ENCODE measurements at regions not wholly inside any gene's neighbourhood (a gene's known extent, or its start where the extent isn't known, plus 50 kb on each side); places are given as distances from the start of the nearest gene placed in this dataset.

GRCh38 chr20:51939259-51939585 is 136.9 kb upstream of the SALL4 start:
- H3K4me3 ChIP-seq (replicated peaks in 1 of 2; ENCODE audit: low read depth in 2 of 2, low read length in 2 of 2) = no peak overlapping the region
- no peak for DNase-seq (ENCODE audit: low read depth in 2 of 2)
- TF ChIP-seq, protein P1, sequence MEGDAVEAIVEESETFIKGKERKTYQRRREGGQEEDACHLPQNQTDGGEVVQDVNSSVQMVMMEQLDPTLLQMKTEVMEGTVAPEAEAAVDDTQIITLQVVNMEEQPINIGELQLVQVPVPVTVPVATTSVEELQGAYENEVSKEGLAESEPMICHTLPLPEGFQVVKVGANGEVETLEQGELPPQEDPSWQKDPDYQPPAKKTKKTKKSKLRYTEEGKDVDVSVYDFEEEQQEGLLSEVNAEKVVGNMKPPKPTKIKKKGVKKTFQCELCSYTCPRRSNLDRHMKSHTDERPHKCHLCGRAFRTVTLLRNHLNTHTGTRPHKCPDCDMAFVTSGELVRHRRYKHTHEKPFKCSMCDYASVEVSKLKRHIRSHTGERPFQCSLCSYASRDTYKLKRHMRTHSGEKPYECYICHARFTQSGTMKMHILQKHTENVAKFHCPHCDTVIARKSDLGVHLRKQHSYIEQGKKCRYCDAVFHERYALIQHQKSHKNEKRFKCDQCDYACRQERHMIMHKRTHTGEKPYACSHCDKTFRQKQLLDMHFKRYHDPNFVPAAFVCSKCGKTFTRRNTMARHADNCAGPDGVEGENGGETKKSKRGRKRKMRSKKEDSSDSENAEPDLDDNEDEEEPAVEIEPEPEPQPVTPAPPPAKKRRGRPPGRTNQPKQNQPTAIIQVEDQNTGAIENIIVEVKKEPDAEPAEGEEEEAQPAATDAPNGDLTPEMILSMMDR (IDR thresholded peaks at IDR 0.05; ENCODE audit: low read depth, low read length) = no peak

- TF ChIP-seq, protein P1 (IDR thresholded peaks at IDR 0.05; ENCODE audit: low read depth, low read length) = no peak
- H3K4me3 ChIP-seq (replicated peaks in 1 of 2; ENCODE audit: low read depth in 2 of 2, low read length in 2 of 2) = no peak overlapping the region
- peak; percentile 13 to 30 for DNase-seq (ENCODE audit: low read depth in 2 of 2)
Measured at GRCh38 chr20:51938559-51939258, 136.4 kb upstream of the SALL4 start.

DNA sequence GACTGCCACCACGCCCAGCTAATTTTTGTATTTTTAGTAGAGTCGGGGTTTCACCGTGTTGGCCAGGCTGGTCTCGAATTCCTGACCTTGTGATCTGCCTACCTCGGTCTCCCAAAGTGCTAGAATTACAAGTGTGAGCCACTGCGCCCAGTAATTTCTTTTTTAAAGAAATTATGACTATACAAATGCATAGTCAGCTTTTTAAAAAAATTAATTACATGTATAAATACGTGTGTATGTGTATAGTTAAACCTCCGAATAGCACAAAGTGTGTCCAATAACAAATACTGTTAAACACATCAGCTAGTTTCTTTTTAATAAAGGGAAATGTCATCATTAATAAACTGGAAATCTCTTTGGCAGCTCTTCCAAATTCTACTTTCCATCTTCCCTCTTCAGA is 135.5 kb upstream of the SALL4 start:
- DNase-seq (ENCODE audit: low read depth in 2 of 2) = no peak
- TF ChIP-seq, protein P1 (IDR thresholded peaks at IDR 0.05; ENCODE audit: low read depth, low read length) = no peak
- H3K4me3 ChIP-seq (replicated peaks in 1 of 2; ENCODE audit: low read depth in 2 of 2, low read length in 2 of 2) = no peak overlapping the region

DNA sequence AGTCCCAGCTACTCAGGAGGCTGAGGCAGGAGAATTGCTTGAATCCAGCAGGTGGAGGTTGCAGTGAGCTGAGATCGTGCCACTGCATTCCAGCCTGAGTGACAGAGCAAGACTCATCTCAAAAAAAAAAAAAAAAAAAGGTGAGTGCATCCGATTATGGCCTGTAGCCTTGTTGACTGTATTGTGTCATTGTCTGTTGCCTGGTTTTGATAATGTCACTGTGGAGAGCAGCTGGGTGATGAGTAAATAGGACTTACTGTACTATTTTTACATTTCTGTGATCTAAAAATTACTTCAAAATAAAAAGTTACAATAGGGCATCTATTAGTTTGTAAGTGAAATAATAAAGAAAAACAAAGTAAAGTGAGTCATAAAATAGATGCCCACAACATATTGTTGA is 134.1 kb upstream of the SALL4 start:
- TF ChIP-seq, protein P1 (IDR thresholded peaks at IDR 0.05; ENCODE audit: low read depth, low read length) = no peak
- no peak for DNase-seq (ENCODE audit: low read depth in 2 of 2)
- H3K4me3 ChIP-seq (replicated peaks in 1 of 2; ENCODE audit: low read depth in 2 of 2, low read length in 2 of 2) = no peak overlapping the region

DNA sequence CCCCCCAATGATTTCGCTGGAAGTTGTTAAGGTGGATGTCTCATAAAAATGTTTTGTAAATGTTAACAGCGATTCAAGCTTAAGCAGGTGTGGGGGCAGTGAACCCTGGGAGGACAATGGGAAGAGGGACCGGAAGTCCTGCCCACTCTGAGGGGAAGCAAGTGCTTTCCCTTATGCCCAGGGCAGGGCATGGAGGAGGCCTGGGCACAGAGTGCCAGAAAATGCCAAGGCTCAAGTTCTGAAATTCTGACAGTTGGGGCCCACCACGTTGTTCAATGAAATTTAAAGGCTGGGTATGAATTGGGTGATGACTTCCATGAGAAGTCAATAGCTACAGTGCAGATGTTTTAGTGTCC is 132.7 kb upstream of the SALL4 start:
- TF ChIP-seq, protein P1 (IDR thresholded peaks at IDR 0.05; ENCODE audit: low read depth, low read length) = no peak
- H3K4me3 ChIP-seq (replicated peaks in 1 of 2; ENCODE audit: low read depth in 2 of 2, low read length in 2 of 2) = no peak overlapping the region
- no peak for DNase-seq (ENCODE audit: low read depth in 2 of 2)

GRCh38 chr20:51934301-51935002 is 132.1 kb upstream of the SALL4 start:
- no peak overlapping the region for H3K4me3 ChIP-seq (replicated peaks in 1 of 2; ENCODE audit: low read depth in 2 of 2, low read length in 2 of 2)
- no peak for DNase-seq (ENCODE audit: low read depth in 2 of 2)
- TF ChIP-seq, protein P1 (IDR thresholded peaks at IDR 0.05; ENCODE audit: low read depth, low read length) = no peak

Measured in cardiac fibroblast (primary cell).